ENCODE measurements at regions not wholly inside any gene's neighbourhood (a gene's known extent, or its start where the extent isn't known, plus 50 kb on each side); places are given as distances from the start of the nearest gene placed in this dataset.

- DNase-seq (ENCODE audit: low read depth): no peak
These were observed 145.1 kb downstream of the SIPA1L2 start for GRCh38 chr1:232484856-232485255.

DNA sequence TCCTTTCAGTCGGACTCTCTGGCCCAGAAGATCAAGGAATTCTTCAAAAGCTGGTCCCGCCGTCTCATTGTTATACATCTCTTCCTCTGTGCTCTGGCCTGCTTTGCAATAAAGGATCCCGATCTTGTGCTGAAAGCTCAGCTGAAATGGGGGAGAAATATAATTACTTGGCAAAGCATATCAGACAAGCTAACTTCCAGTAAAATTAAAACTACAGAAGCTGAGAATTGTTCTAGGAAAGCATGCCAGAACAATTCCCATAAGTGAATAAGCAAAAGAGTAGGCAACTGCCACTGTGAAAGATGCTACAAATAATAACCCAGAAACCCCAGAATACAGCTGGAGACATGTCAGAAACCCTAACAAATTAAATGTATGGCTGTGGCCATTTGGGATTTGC lies 146.1 kb downstream of the SIPA1L2 start:
- no peak for DNase-seq (ENCODE audit: low read depth)

DNA sequence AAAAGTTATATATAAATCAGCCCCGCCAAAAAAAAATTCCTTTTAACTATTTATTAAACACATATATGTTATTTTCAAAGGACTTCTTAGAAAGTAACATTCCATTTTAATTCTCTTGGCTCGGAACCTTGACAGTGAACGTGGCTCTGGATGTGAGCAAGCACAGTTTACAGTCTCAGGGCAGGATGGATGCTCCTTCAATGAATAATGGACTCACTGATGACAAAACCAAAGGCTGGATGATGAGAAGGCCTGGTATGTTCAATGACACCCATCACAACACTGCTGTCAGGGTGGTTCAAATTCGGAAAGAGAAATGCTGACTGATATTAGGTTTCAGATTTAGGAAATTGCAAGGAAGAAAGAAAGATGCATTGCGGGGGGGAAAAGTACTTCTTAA lies 148.8 kb downstream of the SIPA1L2 start:
- no peak for DNase-seq (ENCODE audit: low read depth)

GRCh38 chr1:232477728-232478127 lies 152.2 kb downstream of the SIPA1L2 start:
- peak; percentile 98 for DNase-seq (ENCODE audit: low read depth)

DNA sequence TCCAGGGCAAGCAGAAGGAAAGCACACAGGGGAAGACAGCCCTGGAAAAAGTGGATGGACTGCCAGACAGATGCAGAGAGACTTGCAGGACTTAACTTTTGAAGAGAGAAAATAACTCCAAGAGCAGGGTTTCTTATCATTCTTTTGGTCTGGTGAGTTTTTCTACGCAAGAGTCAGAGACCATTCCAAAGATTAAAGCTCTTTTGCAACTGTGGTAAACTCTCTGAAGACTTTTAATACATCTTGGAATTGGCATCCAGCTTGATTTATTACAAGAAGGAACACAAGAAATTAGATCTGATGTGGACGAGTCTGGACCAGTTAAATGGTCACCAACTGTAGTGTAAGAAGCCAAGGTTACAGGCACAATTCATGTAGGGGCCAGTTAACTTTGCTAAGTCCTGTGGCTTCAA lies 153.4 kb downstream of the SIPA1L2 start:
- DNase-seq (ENCODE audit: low read depth): no peak

DNA sequence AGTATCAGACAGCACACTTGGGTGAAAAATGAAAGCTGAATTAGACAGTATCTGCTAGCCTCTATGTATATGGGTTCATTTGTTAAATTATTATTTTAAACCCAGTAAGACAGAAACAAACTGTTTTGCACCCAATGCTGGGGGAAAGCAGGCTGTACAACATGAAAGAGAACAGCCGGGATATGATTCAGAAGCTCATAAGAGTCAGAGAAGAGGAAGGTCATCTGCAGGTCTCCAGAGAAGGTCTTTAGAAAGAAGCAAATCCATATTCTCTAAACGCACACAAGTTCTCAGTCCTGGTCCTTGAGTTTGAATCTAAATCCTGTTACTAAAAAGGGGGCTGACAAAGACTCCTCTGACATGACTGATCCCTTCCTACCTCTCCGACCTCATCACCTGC lies 155.1 kb downstream of the SIPA1L2 start:
- no peak for DNase-seq (ENCODE audit: low read depth)

GRCh38 chr1:232473900-232474299 lies 156.0 kb downstream of the SIPA1L2 start:
- no peak for DNase-seq (ENCODE audit: low read depth)

- DNase-seq (ENCODE audit: low read depth): peak; percentile 35
These were observed 156.6 kb downstream of the SIPA1L2 start for GRCh38 chr1:232473324-232473723.

DNA sequence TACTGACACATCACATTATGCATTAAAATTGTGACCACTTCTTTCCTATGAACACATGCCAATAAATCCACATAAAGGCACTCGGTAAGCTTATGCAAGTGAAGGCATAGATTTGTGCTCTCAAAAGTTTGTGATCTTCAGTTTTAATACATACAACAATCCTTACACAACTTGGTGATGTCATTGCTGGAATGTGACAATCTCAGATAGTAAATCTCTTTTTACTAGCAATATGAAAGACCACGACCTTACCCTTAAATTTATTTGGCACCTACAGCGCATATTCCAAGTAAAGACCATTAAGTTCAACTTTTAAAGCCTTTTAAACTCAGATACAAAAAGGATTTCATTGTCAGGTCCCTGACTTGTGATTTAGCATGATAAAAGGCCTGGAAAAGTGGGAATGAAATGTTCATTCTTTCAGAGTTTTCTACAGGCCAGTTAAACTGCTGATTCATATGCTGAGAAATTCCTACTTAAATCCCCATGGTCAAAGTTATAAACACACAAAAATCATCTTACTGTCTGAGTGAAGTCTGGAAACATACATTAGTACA lies 157.4 kb downstream of the SIPA1L2 start:
- DNase-seq (ENCODE audit: low read depth): peak; percentile 21

DNA sequence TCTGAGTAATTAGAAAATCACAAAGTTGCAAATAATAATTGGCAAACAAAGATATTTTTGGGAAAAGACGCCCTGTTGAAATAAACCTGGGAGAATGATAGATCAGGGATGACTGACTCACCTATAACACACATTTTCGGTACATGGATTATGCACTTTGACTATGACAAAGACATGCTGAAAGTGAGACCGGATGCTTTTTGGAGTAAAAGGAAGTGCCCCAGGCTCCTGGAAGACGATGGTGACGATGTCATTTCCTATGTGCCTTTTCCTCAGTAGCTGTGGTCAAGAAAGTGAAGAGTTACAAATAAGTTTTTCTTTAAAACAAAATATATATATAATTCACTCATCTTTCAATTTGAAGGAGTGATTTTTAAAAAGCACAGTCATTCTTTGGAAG lies 158.7 kb downstream of the SIPA1L2 start:
- no peak for DNase-seq (ENCODE audit: low read depth)

GRCh38 chr1:232470711-232471110 lies 159.2 kb downstream of the SIPA1L2 start:
- DNase-seq (ENCODE audit: low read depth): no peak

- DNase-seq (ENCODE audit: low read depth): no peak
These were observed 161.7 kb downstream of the SIPA1L2 start for GRCh38 chr1:232468249-232468648.

- no peak for DNase-seq (ENCODE audit: low read depth)
These were observed 162.7 kb downstream of the SIPA1L2 start for GRCh38 chr1:232467073-232467760.

GRCh38 chr1:232464325-232464724 lies 165.6 kb downstream of the SIPA1L2 start:
- no peak for DNase-seq (ENCODE audit: low read depth)

GRCh38 chr1:232463225-232463624 lies 166.7 kb downstream of the SIPA1L2 start:
- DNase-seq (ENCODE audit: low read depth): peak; percentile 79

GRCh38 chr1:232462213-232462612 lies 167.7 kb downstream of the SIPA1L2 start:
- DNase-seq (ENCODE audit: low read depth): peak; percentile 41

DNA sequence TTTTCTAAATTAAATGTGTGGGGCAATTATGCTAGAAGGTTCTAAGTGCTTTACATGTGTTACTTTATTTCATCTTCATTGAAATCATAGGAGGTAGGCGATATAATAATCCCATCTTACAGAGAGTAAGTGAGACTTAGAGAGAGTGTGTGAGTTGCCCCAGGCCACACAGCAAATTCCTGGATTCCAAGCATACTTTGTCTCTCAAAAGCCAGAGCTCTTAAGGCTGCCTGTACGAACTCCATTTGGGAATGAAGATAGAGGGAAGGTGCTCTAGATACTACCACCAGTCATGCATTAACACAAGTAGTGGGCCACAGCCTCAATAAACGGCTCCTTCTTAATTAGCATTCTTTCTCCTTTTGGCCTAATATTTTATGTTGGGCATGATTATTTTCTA lies 170.1 kb downstream of the SIPA1L2 start:
- no peak for DNase-seq (ENCODE audit: low read depth)

DNA sequence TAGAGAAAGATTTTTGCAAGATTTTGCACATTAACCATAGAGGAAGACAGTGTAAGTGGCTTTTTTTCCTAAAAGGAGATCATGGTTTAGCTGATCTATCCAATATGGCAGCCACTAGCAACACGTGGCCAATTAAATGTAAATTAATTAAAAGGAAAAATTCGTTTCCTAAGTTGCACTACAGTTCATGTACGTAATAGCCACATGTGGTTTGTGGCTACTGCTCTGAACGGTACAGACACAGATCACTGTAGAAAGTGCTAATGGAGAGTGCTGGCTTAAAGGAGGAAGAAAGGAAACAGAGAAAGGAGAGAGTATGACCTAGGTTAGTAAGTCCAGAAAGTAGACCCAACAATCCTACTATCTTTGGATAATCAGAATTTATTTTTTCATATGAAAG lies 170.8 kb downstream of the SIPA1L2 start:
- no peak for DNase-seq (ENCODE audit: low read depth)

DNA sequence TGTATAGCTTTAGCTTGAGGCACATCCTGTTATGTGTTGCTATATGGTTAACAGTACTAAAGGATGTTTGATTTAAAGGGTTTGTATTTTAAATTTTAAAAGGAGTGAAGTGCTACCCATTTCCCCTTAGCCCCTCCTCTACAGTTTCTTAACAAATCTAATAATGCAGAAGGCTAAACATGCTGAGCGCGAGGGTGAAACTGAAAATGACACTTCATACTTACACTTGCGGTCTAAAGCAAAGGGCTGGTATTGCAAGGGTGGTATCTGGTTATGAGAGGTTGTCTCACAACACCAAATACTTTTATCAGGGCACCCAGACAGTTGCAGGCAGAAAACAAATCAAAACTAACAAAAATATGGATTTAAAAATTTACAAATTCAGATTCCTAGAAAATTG lies 172.3 kb downstream of the SIPA1L2 start:
- no peak for DNase-seq (ENCODE audit: low read depth)

- DNase-seq (ENCODE audit: low read depth): no peak
These were observed 173.2 kb downstream of the SIPA1L2 start for GRCh38 chr1:232456714-232457113.

DNA sequence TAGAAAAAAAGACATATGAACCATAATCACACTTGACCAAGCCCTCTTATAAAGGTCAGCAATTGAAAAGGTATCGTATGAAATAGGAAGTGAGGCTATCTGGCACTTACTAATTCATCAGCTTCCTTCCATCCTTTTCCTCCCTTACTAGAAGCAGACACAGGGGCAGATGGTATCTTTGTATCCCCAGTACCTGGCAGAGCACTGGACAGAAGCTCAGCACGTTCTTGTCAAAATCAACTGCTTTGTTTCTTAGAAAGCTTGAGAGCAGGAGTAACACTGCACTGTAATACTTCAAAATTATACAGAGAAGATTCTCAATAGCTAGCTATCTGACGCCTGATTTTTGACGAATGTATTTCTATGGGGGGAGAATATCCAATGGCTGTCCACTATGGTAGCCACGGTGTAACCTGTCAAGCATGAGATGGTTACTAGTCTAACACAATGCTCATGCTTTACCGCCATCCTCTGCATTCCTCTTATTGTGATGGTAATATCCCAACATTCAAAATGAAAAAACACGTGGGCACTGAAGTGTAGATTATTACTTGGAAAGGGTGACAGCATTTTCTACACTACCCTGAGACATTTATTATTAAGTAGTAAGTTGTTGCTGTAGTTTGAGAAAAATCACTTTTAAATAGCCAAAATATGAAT lies 175.6 kb downstream of the SIPA1L2 start:
- no peak for DNase-seq (ENCODE audit: low read depth)

GRCh38 chr1:232452736-232453440 lies 177.0 kb downstream of the SIPA1L2 start:
- no peak for DNase-seq (ENCODE audit: low read depth)

Measured in myocyte (in vitro differentiated cells).